HG02571 (cell line): ENCODE measurements at regions not wholly inside any gene's neighbourhood (a gene's known extent, or its start where the extent isn't known, plus 50 kb on each side); places are given as distances from the start of the nearest gene placed in this dataset.
"Not testable (repeated sequence)": the region's sequence is repeated elsewhere in the genome, so short reads cannot be mapped to it uniquely, and the experiment has no call there.

ENCODE experiments used
- ATAC-seq: cut with Tn5 transposase; IDR thresholded peaks from one replicate; pipeline ENCODE4 v1.9.1; 2021; ENCODE audit warnings: mild to moderate bottlenecking, moderate library complexity; ENCODE audit not compliant: unreplicated experiment

DNA sequence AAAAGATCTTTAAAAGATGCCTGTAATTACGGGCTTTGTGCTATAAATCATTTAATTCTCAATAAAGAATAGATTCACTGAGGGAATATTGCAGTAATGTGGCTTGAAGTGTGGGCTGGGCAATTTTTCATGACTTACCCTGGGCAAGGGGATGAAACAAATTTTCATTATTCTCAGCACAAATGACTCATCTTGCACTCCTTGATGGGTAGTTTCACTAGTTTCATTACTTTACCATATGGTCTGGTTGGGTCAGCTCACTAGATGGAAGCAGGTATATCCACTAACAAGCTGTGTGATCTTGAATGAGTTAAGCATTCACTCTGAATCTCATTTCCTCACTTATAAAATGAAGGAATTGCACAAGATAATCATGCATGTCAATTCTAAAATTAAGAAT is 234.3 kb downstream of the ABCC12 start:
- no peak for ATAC-seq

DNA sequence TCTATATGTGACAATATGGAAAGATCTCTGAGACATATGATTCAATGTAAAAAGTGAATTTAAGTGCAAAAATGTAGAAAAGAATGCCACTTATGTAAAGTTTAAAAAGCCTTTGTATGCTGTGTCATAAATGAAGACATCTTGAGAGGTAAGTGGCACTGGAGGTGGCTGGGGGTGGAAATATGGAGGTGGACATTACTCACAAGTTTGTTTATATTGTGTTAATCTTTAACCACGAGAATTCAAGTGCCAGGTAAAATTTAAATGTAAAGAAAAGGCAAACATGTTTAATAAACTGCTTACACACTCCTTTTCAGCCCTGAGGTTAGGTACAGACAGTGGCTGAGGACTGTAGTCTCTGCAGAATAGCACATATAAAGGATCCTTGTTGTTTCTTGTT is 235.1 kb downstream of the ABCC12 start:
- no peak for ATAC-seq

DNA sequence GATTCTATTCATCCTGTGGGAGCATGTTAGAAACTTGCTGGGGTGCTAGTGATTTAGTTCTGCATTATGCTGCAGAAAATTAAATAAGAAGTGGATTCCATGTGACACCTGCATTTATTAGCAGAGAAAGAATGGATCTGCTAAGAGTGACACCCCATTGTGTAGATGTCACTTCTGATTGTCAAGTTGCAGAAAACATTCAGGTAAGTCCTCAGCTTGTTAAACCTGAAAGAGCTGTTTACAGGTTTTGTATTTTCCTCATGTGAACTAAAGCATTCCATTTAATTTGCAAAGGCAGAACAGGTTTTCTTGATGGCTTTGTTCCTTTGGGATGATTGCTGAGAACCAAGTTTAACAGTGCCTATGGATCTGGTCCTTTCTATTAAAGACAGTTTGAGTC is 238.7 kb downstream of the ABCC12 start:
- ATAC-seq = no peak

GRCh38 chr16:47916266-47916665 is 239.5 kb downstream of the ABCC12 start:
- ATAC-seq = no peak

DNA sequence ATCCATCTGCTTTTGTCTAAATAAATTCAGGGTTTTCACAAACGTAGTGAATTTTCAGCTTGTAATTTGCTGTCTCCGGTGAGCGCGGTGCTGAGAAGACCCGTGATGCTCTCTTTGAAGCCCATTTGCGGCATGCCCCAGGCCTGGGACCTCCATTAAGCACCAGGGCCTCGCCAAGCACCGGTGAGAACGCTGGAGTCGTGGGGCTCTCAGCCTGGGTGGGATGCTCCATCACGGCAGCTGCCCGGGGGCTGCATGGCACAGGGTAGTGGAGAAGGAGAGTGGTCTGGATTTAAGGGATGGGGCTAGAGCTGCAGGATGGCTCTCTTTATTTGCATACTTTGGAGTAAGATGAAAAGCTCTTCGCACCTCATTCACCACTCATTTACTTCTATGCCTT is 248.7 kb downstream of the ABCC12 start:
- ATAC-seq = no peak

DNA sequence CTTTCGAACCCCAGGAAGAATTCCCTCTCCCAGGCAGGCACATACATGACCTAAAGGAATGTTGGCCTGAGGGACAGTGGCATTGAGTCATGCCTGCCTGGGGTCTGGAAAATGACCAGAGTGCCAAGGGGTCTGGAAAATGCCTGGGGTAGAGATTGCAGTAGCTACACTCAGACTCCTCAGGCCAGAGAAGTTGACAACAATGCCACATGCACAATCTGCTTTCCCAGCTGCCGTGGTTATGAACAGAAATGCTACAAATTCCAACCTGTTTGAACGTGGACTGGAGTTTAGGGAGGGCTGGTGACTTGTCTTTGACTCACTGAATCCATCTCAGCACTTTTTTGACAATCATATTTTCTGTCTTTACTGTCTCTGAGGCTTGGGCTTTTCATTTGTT is 250.0 kb downstream of the ABCC12 start:
- no peak for ATAC-seq

DNA sequence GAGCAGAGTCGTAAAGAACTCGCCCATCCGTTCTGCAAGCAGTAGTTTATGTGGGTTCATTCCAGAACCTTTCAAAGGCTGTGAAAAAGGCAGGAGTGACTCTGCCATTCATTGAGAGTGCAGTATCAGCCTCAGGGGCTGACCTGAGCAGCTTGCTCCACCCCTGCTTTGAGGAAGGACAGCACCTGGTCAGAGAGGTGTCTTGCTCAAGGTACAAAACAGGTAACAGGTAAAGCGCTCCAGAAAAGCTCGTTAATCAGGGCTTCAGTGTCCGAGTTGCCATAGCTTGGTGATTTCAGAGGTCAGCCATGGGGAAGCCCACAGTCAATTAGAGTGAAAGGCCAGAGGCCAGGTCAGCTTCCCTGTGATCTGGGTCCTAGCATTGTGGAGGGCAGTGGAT is 251.1 kb downstream of the ABCC12 start:
- ATAC-seq = no peak

DNA sequence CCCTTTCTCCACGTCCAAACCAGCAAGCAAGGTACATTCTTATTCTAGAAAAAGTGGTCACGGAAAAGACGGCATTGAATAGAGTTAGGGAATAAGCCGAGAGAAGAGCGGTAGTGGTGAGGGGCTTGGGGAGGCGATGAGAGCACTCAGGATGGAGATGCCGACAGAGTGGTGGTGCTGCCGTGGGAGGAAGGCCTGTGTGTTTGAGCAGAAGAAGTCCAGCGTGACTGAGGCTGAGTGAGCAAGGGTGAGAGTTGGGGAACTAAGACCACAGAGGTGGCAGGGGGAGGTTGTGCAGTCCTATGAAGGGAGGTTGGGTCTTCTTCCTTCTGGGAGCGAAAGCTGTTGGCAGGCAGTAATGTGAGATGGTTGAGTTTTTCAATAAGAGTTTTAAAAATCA is 252.3 kb downstream of the ABCC12 start:
- ATAC-seq = no peak

- not testable (repeated sequence) for ATAC-seq
These were observed 258.7 kb downstream of the ABCC12 start for GRCh38 chr16:47897105-47897504.

GRCh38 chr16:47895146-47895545 is 260.6 kb downstream of the ABCC12 start:
- ATAC-seq = no peak

GRCh38 chr16:47892999-47893398 is 262.8 kb downstream of the ABCC12 start:
- ATAC-seq = no peak

DNA sequence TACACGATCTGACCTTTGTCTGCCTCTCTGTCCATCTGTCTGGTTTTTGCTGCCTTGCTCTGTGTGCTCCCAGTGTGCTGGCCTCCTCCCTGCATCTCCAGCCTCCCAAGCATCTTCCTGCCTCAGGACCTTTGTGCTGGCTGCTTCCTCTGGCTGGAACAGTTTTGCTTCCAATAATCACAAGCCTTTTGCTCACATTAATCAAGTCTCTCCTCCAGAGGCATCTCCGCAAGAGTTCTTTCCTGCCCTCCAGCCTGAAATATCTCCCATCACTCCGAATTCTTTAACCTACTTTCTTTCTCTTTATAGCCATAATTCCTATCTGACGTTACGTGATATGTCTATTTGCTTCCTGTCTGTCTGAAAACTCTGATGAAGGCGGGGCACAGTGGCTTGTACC is 267.1 kb downstream of the ABCC12 start:
- ATAC-seq = no peak

GRCh38 chr16:47888142-47888541 is 267.7 kb downstream of the ABCC12 start:
- no peak for ATAC-seq

DNA sequence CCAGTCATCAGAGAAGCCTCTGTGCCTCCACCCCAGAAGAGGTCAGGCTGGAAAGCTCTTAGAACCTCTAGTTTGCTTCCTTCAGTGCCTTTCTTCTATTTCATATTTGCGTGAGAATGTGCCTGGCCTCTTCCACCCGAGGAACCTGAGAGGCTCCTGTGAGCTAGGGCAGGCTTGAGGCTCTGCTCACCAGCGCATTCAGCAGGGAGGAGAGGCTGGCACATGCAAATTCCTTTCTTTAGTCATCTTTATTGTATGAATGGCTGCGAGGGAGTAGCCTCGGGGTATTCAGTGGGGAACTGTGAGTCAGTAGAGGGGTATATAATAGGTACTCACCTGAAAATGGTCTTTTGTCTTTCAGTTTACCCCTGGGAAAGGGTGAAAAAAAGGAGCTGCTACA is 268.3 kb downstream of the ABCC12 start:
- ATAC-seq = no peak

- no peak for ATAC-seq
These were observed 269.0 kb downstream of the ABCC12 start for GRCh38 chr16:47886631-47887415.

DNA sequence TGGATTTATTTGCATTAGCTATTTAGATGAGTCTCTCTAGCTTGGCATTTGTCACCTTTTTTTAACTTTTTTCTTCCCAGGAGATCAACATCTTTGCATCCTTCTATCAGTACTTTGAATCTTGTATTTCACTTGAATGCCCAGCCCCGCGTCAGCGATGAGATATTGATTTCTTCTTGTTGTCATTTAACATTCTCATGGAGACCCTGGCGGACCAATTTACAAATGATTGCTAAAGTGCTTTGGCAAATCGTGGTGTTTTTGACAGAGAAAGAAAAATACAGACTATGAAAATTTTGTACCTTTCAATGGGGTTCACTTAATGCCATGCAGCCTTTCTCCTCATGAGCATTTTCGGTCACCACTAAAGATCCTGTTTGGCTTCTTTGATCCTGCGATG is 269.7 kb downstream of the ABCC12 start:
- no peak for ATAC-seq

- no peak for ATAC-seq
These were observed 270.3 kb downstream of the ABCC12 start for GRCh38 chr16:47885489-47885888.

DNA sequence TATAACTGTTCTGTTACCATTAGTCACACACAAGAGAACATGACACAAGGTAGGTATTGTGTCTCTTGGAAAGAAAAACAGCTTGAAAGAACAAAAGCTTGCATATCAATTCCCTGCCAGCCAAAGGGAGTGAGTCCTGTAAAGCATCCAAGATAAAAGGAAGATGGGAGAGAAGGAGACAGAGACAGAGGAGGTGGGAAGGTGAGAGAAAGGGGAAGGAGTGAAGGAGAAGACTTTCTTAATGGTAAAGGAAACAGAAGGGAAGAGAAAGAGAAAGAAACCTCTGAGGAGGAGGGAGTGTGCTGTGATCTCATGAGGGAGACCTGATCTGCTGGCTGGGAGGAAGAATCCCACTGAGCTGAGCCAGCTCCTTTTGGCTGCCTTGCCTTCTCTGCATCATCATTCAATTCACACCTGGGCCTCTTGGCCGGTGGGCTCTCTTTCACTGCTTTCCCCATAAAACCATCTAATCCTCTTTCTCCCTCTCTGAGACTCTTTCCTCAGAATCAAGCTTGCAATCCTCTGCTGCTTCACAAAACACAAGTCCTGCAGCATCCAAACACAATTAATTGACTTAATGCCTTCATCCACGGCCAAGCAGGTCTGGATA is 271.6 kb downstream of the ABCC12 start:
- no peak for ATAC-seq

DNA sequence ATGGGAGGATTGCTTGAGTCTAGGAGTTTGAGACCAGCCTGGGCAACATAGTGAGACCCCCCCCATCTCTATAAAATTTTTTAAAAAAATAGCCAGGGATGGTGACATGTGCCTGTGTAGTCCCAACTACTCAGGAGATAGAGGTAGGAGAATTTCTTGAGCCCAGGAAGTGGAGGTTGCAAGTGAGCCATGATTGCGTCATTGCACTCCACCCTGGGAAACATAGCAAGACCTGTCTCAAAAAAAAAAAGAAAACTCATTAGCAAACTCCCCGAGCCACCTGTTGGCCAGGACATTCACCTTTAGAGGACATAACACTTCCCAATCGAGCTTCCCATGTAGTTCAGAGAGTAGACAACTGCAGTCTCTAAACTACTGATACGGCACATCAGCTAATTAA is 274.2 kb downstream of the ABCC12 start:
- ATAC-seq = no peak

DNA sequence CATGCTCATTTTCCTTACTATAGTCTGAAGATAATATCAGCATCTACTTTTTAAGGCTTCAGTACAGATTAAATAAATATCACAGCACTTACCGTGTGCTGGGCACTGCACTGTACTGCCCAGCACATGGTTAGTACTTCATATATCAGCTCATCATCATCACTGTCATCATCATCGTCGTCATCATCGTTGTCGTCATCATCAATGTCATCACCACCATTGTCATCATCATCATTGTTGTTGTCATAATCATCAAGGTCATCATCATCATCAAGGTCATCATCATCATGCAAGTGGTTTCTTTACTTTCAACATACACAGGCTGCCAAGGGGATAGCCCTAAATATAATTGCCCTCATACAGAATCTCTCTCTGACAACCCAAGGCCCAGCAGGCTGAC is 275.1 kb downstream of the ABCC12 start:
- ATAC-seq = no peak

- ATAC-seq = no peak
These were observed 278.6 kb downstream of the ABCC12 start for GRCh38 chr16:47877166-47877565.

DNA sequence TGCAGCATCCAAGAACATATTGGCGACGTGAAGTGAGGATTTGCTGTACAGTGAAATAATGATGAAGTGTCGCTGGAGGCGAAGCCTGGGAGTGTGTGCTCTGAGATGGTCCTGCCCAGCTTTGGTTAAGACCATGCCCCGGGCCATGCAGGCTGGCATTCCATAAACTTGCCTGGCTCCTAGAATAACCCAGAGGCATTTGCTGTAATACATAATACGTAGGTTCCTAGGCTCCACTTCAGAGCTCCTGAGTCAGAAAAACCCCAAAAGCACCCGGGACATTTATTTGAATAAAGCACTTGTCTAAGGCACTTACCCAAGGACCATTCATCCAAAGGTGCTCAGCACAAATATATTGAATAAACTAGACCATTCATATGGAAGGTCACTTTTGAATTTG is 279.3 kb downstream of the ABCC12 start:
- ATAC-seq = no peak

DNA sequence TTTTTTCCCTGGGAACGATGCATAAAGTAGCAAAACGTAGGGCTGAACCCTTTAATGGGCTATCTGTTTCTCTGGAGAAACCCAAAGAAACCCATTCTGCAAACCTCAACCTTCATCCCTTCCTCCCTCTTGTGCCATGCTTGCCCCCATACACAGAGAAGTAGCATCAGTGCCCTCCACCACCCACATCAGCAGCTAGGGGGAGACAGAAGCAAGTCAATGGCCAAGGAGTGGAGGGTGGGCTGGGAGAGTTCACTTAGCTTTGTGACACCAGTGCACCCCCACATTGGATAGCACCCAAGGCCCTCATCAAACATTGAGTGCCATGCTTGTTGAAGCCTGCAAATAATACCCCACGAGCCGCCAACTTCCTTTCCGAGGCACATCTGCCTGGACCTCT is 282.4 kb downstream of the ABCC12 start:
- no peak for ATAC-seq
